ENCODE measurements at regions not wholly inside any gene's neighbourhood (a gene's known extent, or its start where the extent isn't known, plus 50 kb on each side); places are given as distances from the start of the nearest gene placed in this dataset.

- FAIRE-seq: no peak
- DNase-seq (ENCODE audit: insufficient read length, low spot score): no peak
These were observed 426.7 kb upstream of the MAF start for GRCh38 chr16:80027007-80027965.

- DNase-seq (ENCODE audit: insufficient read length, low spot score): no peak
- no peak for FAIRE-seq
These were observed 424.7 kb upstream of the MAF start for GRCh38 chr16:80025236-80025635.

- DNase-seq (ENCODE audit: insufficient read length, low spot score) (no peak), FAIRE-seq (no peak)
These were observed 423.9 kb upstream of the MAF start for GRCh38 chr16:80024443-80024842.

GRCh38 chr16:80023865-80024264, 423.3 kb upstream of the MAF start:
- no peak for DNase-seq (ENCODE audit: insufficient read length, low spot score)
- FAIRE-seq: no peak

GRCh38 chr16:80019395-80019794, 418.9 kb upstream of the MAF start:
- DNase-seq (ENCODE audit: insufficient read length, low spot score) (no peak), FAIRE-seq (no peak)

DNA sequence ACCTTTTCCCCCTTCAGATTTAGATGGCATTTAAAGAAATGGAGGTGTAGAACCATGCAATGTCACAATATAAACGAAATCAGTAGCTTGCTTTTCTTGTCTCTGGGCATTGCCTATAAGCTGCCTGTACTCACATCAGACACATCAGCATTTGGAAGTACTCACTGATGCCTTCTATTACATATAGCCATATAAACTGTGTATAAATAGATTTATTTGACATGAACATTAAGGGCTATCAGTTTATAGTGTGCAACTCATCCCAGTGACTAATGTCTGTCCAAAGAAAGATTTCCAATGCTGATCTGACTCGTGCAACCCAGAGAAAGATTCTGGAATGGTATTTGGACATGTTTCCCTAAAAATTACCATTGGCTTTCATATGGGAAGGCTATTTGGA, 417.9 kb upstream of the MAF start:
- FAIRE-seq (no peak), DNase-seq (ENCODE audit: insufficient read length, low spot score) (no peak)

- no peak for FAIRE-seq
- no peak for DNase-seq (ENCODE audit: insufficient read length, low spot score)
These were observed 416.3 kb upstream of the MAF start for GRCh38 chr16:80016731-80017326.

DNA sequence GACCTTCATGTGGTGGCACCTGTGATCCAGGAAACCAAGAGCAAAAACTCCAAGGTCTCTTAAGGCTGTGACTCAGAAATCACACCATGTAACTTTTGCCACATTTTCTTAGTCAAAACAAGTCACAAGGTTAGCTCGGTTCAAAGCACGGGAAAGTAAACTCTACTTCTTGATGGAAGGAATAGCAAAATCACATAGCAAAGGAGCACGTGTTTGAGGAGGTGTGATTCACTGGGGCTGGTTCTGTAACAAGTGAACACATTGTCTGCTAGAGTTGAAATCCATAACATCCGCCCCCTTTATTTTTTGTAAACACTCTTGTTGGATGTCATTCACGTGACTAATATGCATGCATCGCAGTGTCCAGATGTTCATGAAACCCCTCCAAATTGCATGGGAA, 415.0 kb upstream of the MAF start:
- DNase-seq (ENCODE audit: insufficient read length, low spot score): no peak
- FAIRE-seq: no peak

GRCh38 chr16:80014241-80014939, 413.9 kb upstream of the MAF start:
- FAIRE-seq: no peak
- DNase-seq (ENCODE audit: insufficient read length, low spot score): no peak

DNA sequence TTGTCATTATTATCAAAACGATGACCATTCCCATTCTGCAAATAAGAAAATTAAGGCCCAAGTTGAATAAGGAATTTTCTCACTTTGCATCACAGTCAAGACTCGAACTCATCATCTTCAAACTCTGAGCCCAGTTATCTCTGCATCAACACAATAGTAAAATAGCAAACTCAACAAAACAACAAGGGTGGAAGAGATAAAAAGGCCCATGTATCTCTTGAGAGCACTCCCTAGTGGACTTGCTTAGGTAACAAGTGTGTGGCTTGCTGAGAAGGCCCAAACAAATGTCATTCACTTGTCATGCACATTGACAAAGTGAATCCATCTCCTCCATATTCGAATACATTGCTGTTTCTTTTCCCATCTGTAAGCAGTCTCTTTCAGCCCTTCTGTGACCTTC, 412.0 kb upstream of the MAF start:
- DNase-seq (ENCODE audit: insufficient read length, low spot score) (no peak), FAIRE-seq (no peak)

- FAIRE-seq (no peak), DNase-seq (ENCODE audit: insufficient read length, low spot score) (no peak)
These were observed 409.6 kb upstream of the MAF start for GRCh38 chr16:80009971-80010659.

GRCh38 chr16:80008857-80009256, 408.3 kb upstream of the MAF start:
- FAIRE-seq (no peak), DNase-seq (ENCODE audit: insufficient read length, low spot score) (no peak)

DNA sequence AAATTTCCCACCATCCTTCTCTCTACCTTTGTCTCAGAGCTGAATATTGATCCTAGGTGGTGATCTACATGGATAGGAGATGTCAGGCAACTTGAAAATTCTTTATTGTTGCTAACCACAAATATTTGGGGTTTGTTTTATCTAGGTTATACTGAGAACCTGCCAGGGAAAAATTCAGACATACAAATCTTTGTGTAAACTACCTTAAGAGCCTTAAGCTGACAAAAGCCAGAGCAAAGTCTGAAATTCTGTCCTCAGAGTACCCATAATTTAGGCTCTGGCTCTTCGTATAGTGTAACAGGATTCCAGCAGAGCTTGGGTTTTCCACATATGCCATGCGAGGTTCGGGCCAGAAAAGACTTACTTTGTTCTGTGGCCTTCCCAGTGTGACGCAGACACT, 406.7 kb upstream of the MAF start:
- FAIRE-seq: no peak

GRCh38 chr16:80006241-80007215, 406.0 kb upstream of the MAF start:
- DNase-seq (ENCODE audit: insufficient read length, low spot score) (no peak), FAIRE-seq (no peak)

More for the DNA sequence above, 406.7 kb upstream of the MAF start:
- no peak for DNase-seq (ENCODE audit: insufficient read length, low spot score)

DNA sequence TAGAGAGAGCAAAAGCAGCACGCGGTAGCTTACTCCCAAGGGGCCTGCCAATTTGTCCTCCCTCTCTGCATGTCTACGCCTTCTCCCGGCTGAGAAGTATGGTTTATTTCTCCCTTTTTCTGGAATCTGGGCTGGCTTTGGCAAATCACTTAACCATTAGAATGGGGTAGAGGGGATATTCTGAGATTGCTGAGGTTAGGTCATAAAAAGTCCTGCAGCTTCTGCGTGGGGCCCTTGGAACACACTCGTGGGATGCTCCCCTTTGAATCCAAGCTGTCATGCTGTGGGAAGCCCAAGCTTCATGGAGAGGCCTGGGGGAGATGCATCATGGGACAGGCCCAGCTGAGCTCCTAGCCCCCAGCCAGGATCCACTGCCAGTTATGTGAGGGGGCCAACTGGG, 403.6 kb upstream of the MAF start:
- no peak for FAIRE-seq
- no peak for DNase-seq (ENCODE audit: insufficient read length, low spot score)

DNA sequence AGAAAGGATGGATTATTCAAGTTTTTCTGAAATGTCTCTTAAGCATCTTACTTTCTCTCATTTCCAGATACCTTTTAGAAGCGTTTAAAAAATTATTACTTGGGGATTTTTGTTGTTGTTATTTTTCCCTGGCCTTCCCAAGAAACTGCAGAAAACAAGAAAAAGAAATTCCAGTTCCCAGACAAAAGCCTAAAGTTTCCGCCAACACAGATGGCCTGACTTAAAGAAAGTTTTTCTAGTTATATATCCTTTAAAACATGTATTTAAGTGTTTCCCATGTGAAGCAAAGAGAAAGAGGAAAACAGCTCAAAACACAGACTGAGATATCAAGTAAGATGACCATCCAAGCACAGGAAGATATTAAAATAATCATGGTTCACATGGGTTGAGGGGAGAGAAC, 401.7 kb upstream of the MAF start:
- DNase-seq (ENCODE audit: insufficient read length, low spot score) (no peak), FAIRE-seq (no peak)

GRCh38 chr16:79998143-79998542, 397.6 kb upstream of the MAF start:
- DNase-seq (ENCODE audit: insufficient read length, low spot score): no peak
- FAIRE-seq: no peak

GRCh38 chr16:79997257-79997656, 396.7 kb upstream of the MAF start:
- DNase-seq (ENCODE audit: insufficient read length, low spot score) (peak; percentile 6), FAIRE-seq (peak; percentile 11)

- FAIRE-seq (no peak), DNase-seq (ENCODE audit: insufficient read length, low spot score) (no peak)
These were observed 395.8 kb upstream of the MAF start for GRCh38 chr16:79996321-79996720.

DNA sequence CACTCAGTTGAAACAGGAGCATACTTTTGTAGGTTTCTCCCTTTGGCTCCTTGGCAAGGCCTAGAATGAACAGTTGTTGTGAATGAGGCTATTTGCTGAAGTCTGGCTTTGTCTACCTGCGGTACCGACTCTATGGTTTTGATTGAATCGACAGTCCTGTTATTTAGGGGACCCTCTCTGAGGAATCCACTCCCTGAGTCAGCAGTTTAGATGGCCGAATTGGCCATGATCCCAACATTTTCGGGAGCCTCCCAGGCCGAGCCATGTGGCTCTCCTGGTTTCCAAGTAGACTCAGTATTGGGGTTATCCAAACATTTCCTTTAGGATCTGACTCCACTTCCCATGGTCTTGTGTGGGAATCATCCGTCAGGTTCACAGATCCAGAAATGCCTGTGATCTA, 394.8 kb upstream of the MAF start:
- DNase-seq (ENCODE audit: insufficient read length, low spot score) (no peak), FAIRE-seq (no peak)
